GM18519 (cell line): ENCODE measurements at regions not wholly inside any gene's neighbourhood (a gene's known extent, or its start where the extent isn't known, plus 50 kb on each side); places are given as distances from the start of the nearest gene placed in this dataset.
A peak's percentile ranks its signal among the peaks of the same experiment; 100 is the strongest.
"Not testable (repeated sequence)": the region's sequence is repeated elsewhere in the genome, so short reads cannot be mapped to it uniquely, and the experiment has no call there.

Experiments
- ATAC-seq: cut with Tn5 transposase; IDR thresholded peaks from one replicate; pipeline ENCODE4 v1.9.1; 2021; ENCODE audit warnings: mild to moderate bottlenecking, moderate library complexity; ENCODE audit not compliant: unreplicated experiment, low FRiP score

- ATAC-seq, result no peak
Observed at GRCh38 chr21:36245649-36246048, 74.3 kb upstream of the MORC3 start.

- ATAC-seq, result no peak
Observed at GRCh38 chr21:36246080-36246631, 73.8 kb upstream of the MORC3 start.

DNA sequence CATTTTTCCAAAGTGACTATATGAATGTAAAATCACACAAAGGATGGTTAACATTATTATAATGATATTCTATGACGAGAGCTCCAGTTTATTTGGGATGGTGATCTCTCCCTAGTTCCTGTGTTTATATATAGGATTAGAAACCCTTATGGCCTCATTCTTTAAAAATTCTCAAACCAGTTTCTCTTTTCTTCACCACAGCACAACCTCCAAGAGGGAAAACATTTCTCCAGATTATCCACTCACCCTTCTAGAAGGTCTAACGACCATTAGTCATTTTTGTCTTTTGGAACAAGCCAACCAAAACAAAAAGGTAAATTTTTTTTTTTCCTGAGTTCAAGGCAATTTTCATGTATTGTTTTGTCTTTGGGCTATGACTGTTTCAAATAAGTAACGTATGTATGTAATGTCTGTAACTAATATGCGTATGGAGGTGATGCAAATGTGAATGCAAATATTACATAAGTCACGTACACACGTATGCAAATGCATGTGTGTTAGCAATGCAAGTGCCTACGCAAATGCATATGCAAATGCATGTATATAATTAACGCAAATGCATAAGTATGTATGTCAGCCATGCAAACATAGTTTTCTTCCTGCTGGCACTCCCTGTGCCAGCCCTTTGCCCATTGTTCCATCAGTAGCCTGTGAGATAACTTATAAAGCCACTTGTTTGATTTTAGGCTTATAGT is 72.5 kb upstream of the MORC3 start:
- ATAC-seq, result no peak

- ATAC-seq, result no peak
Observed at GRCh38 chr21:36249576-36250422, 70.2 kb upstream of the MORC3 start.

DNA sequence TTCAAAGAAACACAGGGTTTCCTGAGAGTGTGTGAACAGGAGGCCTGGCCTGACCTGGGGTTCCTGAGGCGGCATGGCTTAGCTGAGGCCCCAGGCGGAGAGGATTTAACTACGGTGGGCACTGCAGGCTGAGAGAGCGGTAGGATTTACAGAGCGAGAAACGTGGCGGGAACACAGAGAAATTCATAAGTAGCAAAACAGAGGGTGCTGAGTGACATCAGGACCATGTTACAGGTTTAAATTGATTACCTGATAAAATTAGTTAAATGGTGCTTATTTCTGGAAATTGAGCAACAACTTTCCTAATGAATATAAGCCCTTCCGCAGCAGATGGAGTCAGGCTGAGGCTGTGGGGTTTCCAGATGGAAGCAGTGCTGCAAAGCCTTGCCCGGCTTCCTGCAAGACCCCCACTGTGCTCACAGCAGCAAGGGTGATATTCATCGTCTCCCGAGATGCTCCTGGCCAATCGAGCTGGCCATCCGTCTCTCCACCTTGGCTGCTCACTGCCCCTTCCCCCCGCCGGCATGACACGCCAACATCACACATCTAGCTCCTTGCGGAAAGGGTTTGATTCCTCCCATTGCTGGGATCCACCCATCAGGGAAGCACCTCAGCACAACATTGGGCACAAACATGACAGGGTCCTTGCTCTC is 69.4 kb upstream of the MORC3 start:
- no peak for ATAC-seq

- no peak for ATAC-seq
Observed at GRCh38 chr21:36254106-36254941, 65.7 kb upstream of the MORC3 start.

GRCh38 chr21:36255663-36256062 is 64.3 kb upstream of the MORC3 start:
- peak; percentile 46 for ATAC-seq

DNA sequence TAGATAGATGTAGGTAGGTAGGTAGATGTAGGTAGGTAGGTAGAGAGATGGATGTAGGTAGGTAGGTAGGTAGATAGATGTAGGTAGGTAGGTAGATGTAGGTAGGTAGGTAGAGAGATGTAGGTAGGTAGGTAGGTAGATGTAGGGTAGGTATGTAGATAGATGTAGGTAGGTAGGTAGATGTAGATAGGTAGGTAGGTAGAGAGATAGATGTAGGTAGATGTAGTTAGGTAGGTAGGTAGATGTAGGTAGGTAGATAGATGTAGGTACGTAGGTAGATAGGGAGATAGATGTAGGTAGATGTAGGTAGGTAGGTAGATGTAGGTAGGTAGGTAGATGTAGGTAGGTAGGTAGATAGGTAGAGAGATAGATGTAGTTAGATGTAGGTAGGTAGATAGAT is 62.3 kb upstream of the MORC3 start:
- ATAC-seq, result no peak

DNA sequence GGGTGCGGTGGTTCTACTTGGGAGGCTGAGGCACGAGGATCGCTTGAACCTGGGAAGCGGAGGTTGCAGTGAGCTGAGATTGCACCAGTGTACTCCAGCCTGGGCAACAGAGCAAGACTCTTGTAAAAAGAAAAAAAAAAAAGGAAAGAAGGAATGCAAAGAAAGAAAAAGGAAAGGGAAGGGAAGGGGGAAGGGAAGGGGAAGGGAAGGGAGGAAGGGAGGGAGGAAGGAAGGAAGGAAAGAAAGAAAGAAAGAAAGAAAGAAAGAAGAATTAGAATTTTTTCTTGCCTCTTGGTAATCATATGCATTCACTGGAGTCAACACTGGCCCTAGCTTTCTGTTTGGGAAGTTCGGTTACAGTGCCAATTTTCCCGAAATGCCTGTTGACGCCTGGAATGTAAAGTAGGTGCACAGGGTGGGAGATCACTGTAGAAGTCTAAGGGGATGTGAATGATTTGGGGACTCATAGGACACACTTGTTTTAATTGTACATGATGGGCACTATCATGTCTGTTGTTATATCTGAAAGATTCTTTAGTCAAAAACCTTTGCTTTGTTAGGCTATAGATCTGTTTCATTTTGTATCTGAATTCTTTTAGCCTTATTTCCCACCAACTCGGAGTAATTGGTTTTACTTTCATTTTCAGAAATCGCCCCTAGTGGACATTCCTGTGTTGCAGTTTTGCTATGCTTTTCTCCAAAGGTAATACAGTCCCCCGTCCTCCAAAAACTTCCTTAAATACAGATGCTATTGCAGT is 59.8 kb upstream of the MORC3 start:
- ATAC-seq, result no peak

GRCh38 chr21:36260802-36261201 is 59.2 kb upstream of the MORC3 start:
- ATAC-seq, result no peak

DNA sequence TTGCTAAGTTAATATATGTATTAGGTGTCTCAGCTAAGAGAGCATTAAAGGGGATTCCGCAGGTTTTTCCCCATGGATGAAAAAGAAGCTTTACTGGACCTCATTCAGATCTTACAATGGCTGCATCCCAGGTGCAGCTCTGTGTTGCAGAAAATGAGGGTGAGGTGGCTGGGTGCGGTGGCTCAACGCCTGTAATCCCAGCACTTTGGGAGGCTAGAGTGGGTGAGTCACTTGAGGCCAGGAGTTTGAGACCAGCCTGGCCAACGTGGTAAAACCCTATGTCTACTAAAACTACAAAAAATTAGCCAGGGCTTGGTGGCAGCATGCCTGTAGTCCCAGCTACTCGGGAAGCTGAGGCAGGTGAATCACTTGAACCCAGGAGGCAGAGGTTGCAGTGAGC is 58.5 kb upstream of the MORC3 start:
- ATAC-seq, result no peak

GRCh38 chr21:36263797-36264196 is 56.2 kb upstream of the MORC3 start:
- no peak for ATAC-seq

GRCh38 chr21:36265431-36265830 is 54.6 kb upstream of the MORC3 start:
- no peak for ATAC-seq

- not testable (repeated sequence) for ATAC-seq
Observed at GRCh38 chr21:36267828-36268227, 52.2 kb upstream of the MORC3 start.

DNA sequence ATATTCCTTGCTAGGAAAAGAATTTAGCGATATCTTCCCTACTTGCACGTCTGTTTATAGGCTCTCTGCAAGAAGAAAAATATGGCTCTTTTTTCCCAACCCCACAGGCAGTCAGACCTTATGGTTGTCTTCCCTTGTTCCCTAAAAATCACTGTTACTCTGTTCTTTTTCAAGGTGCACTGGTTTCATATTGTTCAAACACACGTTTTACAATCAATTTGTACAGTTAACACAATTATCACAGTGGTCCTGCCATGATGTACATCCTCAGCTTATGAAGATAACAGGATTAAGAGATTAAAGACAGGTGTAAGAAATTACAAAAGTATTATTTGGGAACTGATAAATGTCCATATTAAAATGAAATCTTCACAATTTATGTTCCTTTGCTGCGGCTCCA is 51.7 kb upstream of the MORC3 start:
- not testable (repeated sequence) for ATAC-seq
